ENCODE measurements at regions not wholly inside any gene's neighbourhood (a gene's known extent, or its start where the extent isn't known, plus 50 kb on each side); places are given as distances from the start of the nearest gene placed in this dataset.

GRCh38 chr1:29993950-29994349 is 729.4 kb downstream of the MATN1 start:
- Histone ChIP-seq H3K79me2 (ENCODE audit: low read length) (no peaks in the 10 kb centered on the region), H3K4me3 (ENCODE audit: low read length) (no peak overlapping the region), H3K27me3 (ENCODE audit: low read length) (no peaks in the 10 kb centered on the region), H3K4me1 (ENCODE audit: low read length) (no peaks in the 10 kb centered on the region), H3K9me3 (ENCODE audit: low read length) (peaks cover 4% of the 10 kb centered on the region; the same call in 1 of the 2 replicates), H2AFZ (ENCODE audit: low read length) (no peak overlapping the region), H3K27ac (ENCODE audit: low read length) (no peak overlapping the region), H3K9ac (ENCODE audit: low read length) (no peak overlapping the region), H3K36me3 (ENCODE audit: insufficient read depth, low read length) (no peaks in the 10 kb centered on the region), H3K9me2 (replicated peaks; ENCODE audit: insufficient read depth, low read length) (no peaks in the 10 kb centered on the region), H4K20me1 (ENCODE audit: insufficient read depth, low read depth, low read length) (no peaks in the 10 kb centered on the region), H3K4me2 (ENCODE audit: low read depth, low read length, poor library complexity, severe bottlenecking) (no peak overlapping the region)
- DNase-seq = no peak

GRCh38 chr1:29991815-29992214 is 731.6 kb downstream of the MATN1 start:
- H3K4me2 ChIP-seq (ENCODE audit: low read depth, low read length, poor library complexity, severe bottlenecking) = no peak overlapping the region
- H3K4me1 ChIP-seq (ENCODE audit: low read length) = no peaks in the 10 kb centered on the region
- no peak overlapping the region for H3K27ac ChIP-seq (ENCODE audit: low read length)
- H2AFZ ChIP-seq (ENCODE audit: low read length) = no peak overlapping the region
- no peaks in the 10 kb centered on the region for H3K36me3 ChIP-seq (ENCODE audit: insufficient read depth, low read length)
- peaks cover 4% of the 10 kb centered on the region; the same call in 1 of the 2 replicates for H3K9me3 ChIP-seq (ENCODE audit: low read length)
- H3K9me2 ChIP-seq (replicated peaks; ENCODE audit: insufficient read depth, low read length) = no peaks in the 10 kb centered on the region
- H3K4me3 ChIP-seq (ENCODE audit: low read length) = no peak overlapping the region
- no peaks in the 10 kb centered on the region for H4K20me1 ChIP-seq (ENCODE audit: insufficient read depth, low read depth, low read length)
- no peak overlapping the region for H3K9ac ChIP-seq (ENCODE audit: low read length)
- DNase-seq = no peak
- H3K79me2 ChIP-seq (ENCODE audit: low read length) = no peaks in the 10 kb centered on the region
- H3K27me3 ChIP-seq (ENCODE audit: low read length) = no peaks in the 10 kb centered on the region

GRCh38 chr1:29991025-29991424 is 732.4 kb downstream of the MATN1 start:
- peaks cover 4% of the 10 kb centered on the region; the same call in 1 of the 2 replicates for H3K9me3 ChIP-seq (ENCODE audit: low read length)
- no peak overlapping the region for H2AFZ ChIP-seq (ENCODE audit: low read length)
- H3K27ac ChIP-seq (ENCODE audit: low read length) = no peak overlapping the region
- no peaks in the 10 kb centered on the region for H3K36me3 ChIP-seq (ENCODE audit: insufficient read depth, low read length)
- no peaks in the 10 kb centered on the region for H3K4me1 ChIP-seq (ENCODE audit: low read length)
- no peaks in the 10 kb centered on the region for H3K27me3 ChIP-seq (ENCODE audit: low read length)
- H4K20me1 ChIP-seq (ENCODE audit: insufficient read depth, low read depth, low read length) = no peaks in the 10 kb centered on the region
- H3K9me2 ChIP-seq (replicated peaks; ENCODE audit: insufficient read depth, low read length) = no peaks in the 10 kb centered on the region
- H3K79me2 ChIP-seq (ENCODE audit: low read length) = no peaks in the 10 kb centered on the region
- no peak overlapping the region for H3K9ac ChIP-seq (ENCODE audit: low read length)
- no peak overlapping the region for H3K4me2 ChIP-seq (ENCODE audit: low read depth, low read length, poor library complexity, severe bottlenecking)
- no peak for DNase-seq
- H3K4me3 ChIP-seq (ENCODE audit: low read length) = no peak overlapping the region

- DNase-seq = no peak
- no peak overlapping the region for H3K9ac ChIP-seq (ENCODE audit: low read length)
- no peaks in the 10 kb centered on the region for H3K4me1 ChIP-seq (ENCODE audit: low read length)
- H2AFZ ChIP-seq (ENCODE audit: low read length) = no peak overlapping the region
- no peaks in the 10 kb centered on the region for H3K36me3 ChIP-seq (ENCODE audit: insufficient read depth, low read length)
- H3K79me2 ChIP-seq (ENCODE audit: low read length) = no peaks in the 10 kb centered on the region
- H4K20me1 ChIP-seq (ENCODE audit: insufficient read depth, low read depth, low read length) = no peaks in the 10 kb centered on the region
- H3K27me3 ChIP-seq (ENCODE audit: low read length) = no peaks in the 10 kb centered on the region
- peaks cover 4% of the 10 kb centered on the region; the same call in 1 of the 2 replicates for H3K9me3 ChIP-seq (ENCODE audit: low read length)
- no peak overlapping the region for H3K27ac ChIP-seq (ENCODE audit: low read length)
- H3K9me2 ChIP-seq (replicated peaks; ENCODE audit: insufficient read depth, low read length) = no peaks in the 10 kb centered on the region
- H3K4me3 ChIP-seq (ENCODE audit: low read length) = no peak overlapping the region
- H3K4me2 ChIP-seq (ENCODE audit: low read depth, low read length, poor library complexity, severe bottlenecking) = no peak overlapping the region
Observed at GRCh38 chr1:29990304-29990703, 733.1 kb downstream of the MATN1 start.

- Histone ChIP-seq H3K36me3 (ENCODE audit: insufficient read depth, low read length) (no peaks in the 10 kb centered on the region), H3K9me2 (replicated peaks; ENCODE audit: insufficient read depth, low read length) (no peaks in the 10 kb centered on the region), H3K4me2 (ENCODE audit: low read depth, low read length, poor library complexity, severe bottlenecking) (no peak overlapping the region), H3K27ac (ENCODE audit: low read length) (no peak overlapping the region), H3K9me3 (ENCODE audit: low read length) (no peaks in the 10 kb centered on the region), H3K4me1 (ENCODE audit: low read length) (no peaks in the 10 kb centered on the region), H3K9ac (ENCODE audit: low read length) (no peak overlapping the region), H2AFZ (ENCODE audit: low read length) (no peak overlapping the region), H3K27me3 (ENCODE audit: low read length) (no peaks in the 10 kb centered on the region), H4K20me1 (ENCODE audit: insufficient read depth, low read depth, low read length) (no peaks in the 10 kb centered on the region), H3K79me2 (ENCODE audit: low read length) (no peaks in the 10 kb centered on the region), H3K4me3 (ENCODE audit: low read length) (no peak overlapping the region)
- DNase-seq = no peak
Observed at GRCh38 chr1:29986986-29987385, 736.4 kb downstream of the MATN1 start.

GRCh38 chr1:29985606-29985945 is 737.8 kb downstream of the MATN1 start:
- DNase-seq = no peak
- Histone ChIP-seq H4K20me1 (ENCODE audit: insufficient read depth, low read depth, low read length) (no peaks in the 10 kb centered on the region), H3K9ac (ENCODE audit: low read length) (no peak overlapping the region), H3K27me3 (ENCODE audit: low read length) (no peaks in the 10 kb centered on the region), H2AFZ (ENCODE audit: low read length) (no peak overlapping the region), H3K4me3 (ENCODE audit: low read length) (no peak overlapping the region), H3K79me2 (ENCODE audit: low read length) (no peaks in the 10 kb centered on the region), H3K27ac (ENCODE audit: low read length) (no peak overlapping the region), H3K4me1 (ENCODE audit: low read length) (no peaks in the 10 kb centered on the region), H3K9me3 (ENCODE audit: low read length) (no peaks in the 10 kb centered on the region), H3K36me3 (ENCODE audit: insufficient read depth, low read length) (no peaks in the 10 kb centered on the region), H3K9me2 (replicated peaks; ENCODE audit: insufficient read depth, low read length) (0 out of 2 replicates have a peak, but pooled peaks cover 3% of the 10 kb centered on the region), H3K4me2 (ENCODE audit: low read depth, low read length, poor library complexity, severe bottlenecking) (no peak overlapping the region)

- Histone ChIP-seq H3K4me3 (ENCODE audit: low read length) (no peak overlapping the region), H3K27me3 (ENCODE audit: low read length) (no peaks in the 10 kb centered on the region), H2AFZ (ENCODE audit: low read length) (no peak overlapping the region), H3K9ac (ENCODE audit: low read length) (no peak overlapping the region), H3K9me3 (ENCODE audit: low read length) (no peaks in the 10 kb centered on the region), H3K27ac (ENCODE audit: low read length) (no peak overlapping the region), H3K79me2 (ENCODE audit: low read length) (no peaks in the 10 kb centered on the region), H3K4me1 (ENCODE audit: low read length) (no peaks in the 10 kb centered on the region), H3K36me3 (ENCODE audit: insufficient read depth, low read length) (no peaks in the 10 kb centered on the region), H4K20me1 (ENCODE audit: insufficient read depth, low read depth, low read length) (no peaks in the 10 kb centered on the region), H3K9me2 (replicated peaks; ENCODE audit: insufficient read depth, low read length) (0 out of 2 replicates have a peak, but pooled peaks cover 3% of the 10 kb centered on the region), H3K4me2 (ENCODE audit: low read depth, low read length, poor library complexity, severe bottlenecking) (no peak overlapping the region)
- no peak for DNase-seq
Observed at GRCh38 chr1:29984862-29985605, 738.4 kb downstream of the MATN1 start.

- no peak overlapping the region for H2AFZ ChIP-seq (ENCODE audit: low read length)
- 0 out of 2 replicates have a peak, but pooled peaks cover 3% of the 10 kb centered on the region for H3K9me2 ChIP-seq (replicated peaks; ENCODE audit: insufficient read depth, low read length)
- no peak for DNase-seq
- H3K4me2 ChIP-seq (ENCODE audit: low read depth, low read length, poor library complexity, severe bottlenecking) = no peak overlapping the region
- no peaks in the 10 kb centered on the region for H3K79me2 ChIP-seq (ENCODE audit: low read length)
- H3K4me3 ChIP-seq (ENCODE audit: low read length) = no peak overlapping the region
- no peaks in the 10 kb centered on the region for H3K4me1 ChIP-seq (ENCODE audit: low read length)
- H3K27me3 ChIP-seq (ENCODE audit: low read length) = no peaks in the 10 kb centered on the region
- no peaks in the 10 kb centered on the region for H3K36me3 ChIP-seq (ENCODE audit: insufficient read depth, low read length)
- no peaks in the 10 kb centered on the region for H3K9me3 ChIP-seq (ENCODE audit: low read length)
- no peaks in the 10 kb centered on the region for H4K20me1 ChIP-seq (ENCODE audit: insufficient read depth, low read depth, low read length)
- no peak overlapping the region for H3K27ac ChIP-seq (ENCODE audit: low read length)
- H3K9ac ChIP-seq (ENCODE audit: low read length) = no peak overlapping the region
Observed at GRCh38 chr1:29984166-29984861, 739.1 kb downstream of the MATN1 start.
